ENCODE measurements at regions not wholly inside any gene's neighbourhood (a gene's known extent, or its start where the extent isn't known, plus 50 kb on each side); places are given as distances from the start of the nearest gene placed in this dataset.

DNA sequence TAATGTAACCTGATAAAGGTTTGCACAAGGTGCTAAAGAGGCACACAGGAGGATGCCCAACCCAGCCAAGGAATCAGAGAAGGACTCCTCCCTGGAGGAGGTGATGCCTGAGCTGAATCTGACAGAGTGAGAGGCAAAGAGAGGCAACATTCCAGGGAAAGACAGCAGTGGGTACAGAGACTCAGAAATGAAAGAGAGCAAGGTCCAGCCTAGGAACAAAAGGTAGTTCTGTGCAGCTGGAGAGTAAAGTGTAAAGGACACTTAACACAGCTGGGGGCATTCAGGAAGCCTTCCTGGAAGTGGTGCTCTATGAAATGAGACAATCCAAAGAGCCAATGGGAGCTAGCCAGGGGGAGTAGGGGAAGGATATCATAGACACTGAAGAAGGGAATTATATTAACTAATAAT is 181.0 kb upstream of the GLI2 start:
- no peak for DNase-seq

DNA sequence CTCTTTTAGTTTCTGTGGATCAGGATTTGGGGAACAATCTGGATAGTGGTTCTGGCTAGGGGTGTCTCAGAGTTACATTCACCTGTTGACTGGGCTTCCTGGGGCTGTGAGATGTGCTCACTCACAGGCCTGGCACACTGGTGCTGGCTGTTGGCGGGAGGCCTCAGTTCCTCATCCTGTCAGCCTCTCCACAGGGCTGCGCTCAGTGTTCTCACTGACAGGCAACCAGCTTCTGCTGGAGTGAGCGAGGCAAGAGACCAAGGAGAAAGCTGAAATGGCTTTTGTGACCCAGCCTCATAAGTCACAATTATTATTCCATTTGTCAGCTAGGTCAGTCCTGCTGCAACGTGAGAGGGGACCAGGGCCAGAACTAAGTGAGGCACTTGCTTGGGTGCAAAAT is 180.6 kb upstream of the GLI2 start:
- no peak for DNase-seq

DNA sequence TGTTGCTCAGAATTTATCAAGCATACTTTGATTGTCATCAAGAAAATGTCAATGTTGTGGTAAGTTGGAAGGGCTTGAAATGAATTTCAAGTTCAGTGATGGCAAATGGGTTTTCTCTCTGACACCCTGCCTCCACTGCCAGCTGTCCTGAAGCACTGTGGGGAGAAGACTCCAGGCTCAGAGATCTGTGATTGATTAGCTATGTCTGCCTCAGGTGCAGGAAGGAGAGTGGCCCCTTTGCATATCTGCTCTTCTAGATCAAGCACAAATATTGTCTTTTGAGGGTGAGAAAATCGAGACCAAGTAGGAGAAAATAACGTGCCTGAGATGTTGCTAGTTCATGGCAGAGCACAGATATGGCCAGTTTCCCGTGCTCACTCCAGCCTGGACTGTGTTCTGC is 178.8 kb upstream of the GLI2 start:
- DNase-seq: no peak

DNA sequence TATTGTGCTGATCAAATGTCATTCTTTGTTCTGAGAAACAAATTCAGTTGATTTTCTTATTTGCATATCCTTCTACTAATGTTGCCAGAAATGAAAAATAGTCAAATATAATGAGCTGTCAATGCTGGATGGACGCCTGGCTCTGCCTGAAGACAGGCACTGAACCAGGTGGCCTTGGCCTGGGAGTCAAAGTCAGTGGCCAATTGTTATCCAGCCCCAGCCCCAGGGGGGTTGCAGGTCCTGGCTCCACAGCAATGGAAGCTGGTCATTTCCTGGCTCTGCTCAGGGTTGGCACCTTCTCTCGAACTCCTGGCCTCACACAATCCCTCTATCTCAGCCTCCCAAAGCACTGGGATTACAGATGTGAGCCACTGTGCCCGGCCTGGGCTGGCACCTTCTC is 176.8 kb upstream of the GLI2 start:
- DNase-seq: no peak

DNA sequence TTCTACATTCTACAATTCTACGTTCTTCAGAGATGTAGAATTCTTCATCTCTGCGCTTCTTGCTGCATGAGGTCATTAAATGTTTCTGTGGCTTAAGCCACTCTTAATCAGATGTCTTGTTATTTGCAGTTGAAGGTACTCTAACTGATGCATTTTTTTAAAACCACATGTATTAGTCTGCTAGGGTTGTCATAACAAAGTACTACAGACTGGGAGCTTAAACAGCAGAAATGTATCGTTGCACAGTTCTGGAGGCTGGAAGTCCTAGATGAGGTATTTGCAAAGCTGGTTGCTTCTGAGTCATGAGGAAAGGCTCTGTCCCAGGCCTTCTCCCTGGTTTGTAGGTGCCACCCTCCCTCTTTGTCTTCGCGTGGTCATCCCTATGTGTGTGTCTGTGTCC is 176.3 kb upstream of the GLI2 start:
- DNase-seq: no peak

DNA sequence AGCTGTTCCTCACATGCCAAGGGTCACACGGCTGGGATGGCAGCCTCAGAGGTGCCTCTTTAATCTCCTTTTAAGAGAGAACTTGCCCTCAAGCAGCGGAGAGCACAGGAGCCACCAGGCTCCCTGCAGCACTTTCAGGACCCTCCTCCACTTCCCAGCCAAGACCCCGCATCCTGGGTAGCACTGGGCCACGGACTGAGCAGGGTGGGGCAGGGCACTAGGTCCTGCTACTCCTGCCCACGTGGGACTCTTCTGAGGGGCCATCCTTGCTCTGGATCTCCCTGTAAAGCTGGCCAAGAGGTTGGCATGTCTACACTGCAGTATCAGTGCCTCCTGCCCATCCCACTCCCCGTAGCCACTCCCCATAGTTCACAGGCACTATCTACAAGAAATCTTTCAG is 175.3 kb upstream of the GLI2 start:
- DNase-seq: no peak

DNA sequence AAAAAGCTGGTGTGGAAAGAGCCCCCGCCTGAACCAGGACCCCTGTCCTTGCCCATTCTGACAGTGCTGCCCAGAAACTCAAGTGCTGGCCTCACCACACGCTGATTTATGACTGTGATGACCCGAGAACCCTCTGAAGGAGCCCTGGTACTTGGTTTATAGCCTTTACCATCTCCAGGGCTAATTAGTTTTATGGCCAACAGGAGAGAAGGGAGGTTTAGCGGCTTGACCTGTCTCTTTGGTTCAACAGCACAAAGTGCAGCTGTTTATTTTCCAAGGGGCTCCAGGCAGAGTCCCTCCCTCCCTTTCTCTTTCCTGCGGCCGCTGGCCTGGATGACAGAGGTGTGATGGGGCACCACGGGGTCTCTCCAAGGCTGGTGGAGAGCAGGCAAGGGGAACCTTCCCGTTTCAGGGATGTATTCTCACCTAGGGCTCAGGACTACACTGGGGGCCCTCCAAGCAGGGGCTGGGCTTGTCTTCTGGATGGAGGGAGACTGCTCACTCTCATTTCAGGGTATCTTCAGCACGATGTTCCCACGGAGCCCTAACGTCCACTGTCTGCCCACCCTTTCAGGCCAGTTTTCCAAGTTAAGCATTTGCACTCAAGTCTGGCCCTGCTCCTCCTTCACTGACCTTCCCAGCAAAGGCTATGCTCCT is 174.2 kb upstream of the GLI2 start:
- no peak for DNase-seq

DNA sequence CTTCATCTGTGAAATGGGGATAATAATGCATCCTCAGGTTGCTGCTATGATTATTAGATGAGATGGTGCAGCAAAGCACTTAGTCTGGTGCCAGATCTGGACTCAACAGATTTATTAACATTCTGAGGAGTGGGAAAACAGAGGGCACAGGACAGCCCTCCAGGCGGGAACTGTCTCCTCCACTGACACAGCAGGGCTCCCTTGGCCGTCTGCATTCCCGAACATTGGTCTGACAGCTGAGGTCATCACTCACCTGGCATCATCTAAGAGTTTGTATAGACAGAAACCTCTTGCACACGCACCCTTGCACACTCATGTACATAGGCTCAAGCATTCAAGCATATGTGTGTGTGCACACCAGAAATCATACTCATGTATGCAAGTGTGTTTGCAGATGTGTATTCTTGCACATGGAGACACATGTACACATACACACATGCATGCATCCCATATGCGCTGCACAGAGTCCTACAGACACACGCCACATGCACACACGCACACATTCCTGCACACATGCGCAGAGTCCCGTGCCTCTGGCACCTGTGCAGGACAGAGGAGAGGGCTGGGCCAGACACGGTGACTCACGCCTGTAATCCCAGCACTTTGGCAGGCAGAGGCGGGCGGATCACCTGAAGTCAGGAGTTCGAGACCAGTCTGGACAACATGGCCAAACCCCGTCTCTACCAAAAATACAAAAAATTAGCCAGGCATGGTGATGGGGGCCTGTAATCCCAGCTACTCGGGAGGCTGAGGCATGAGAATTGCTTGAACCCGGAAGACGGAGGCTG is 173.3 kb upstream of the GLI2 start:
- no peak for DNase-seq

DNA sequence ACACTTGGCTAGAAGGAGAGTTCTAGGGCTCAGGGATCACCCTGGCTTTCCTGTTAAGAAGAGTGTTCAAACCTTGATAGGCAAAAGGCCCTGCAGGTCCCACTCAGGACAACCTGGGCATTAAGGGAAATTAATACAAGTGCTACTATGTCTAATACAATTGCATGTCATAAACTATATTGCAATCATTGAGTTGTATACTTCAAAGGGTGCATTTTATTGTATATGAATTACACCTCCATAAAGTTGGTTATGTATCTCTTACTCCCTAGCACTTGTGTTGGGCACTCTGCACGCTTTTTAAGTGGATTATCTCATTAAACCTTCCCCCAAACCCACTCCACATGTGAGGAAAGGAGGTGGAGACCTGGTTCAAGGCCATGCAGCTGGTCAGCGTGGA is 172.1 kb upstream of the GLI2 start:
- no peak for DNase-seq

DNA sequence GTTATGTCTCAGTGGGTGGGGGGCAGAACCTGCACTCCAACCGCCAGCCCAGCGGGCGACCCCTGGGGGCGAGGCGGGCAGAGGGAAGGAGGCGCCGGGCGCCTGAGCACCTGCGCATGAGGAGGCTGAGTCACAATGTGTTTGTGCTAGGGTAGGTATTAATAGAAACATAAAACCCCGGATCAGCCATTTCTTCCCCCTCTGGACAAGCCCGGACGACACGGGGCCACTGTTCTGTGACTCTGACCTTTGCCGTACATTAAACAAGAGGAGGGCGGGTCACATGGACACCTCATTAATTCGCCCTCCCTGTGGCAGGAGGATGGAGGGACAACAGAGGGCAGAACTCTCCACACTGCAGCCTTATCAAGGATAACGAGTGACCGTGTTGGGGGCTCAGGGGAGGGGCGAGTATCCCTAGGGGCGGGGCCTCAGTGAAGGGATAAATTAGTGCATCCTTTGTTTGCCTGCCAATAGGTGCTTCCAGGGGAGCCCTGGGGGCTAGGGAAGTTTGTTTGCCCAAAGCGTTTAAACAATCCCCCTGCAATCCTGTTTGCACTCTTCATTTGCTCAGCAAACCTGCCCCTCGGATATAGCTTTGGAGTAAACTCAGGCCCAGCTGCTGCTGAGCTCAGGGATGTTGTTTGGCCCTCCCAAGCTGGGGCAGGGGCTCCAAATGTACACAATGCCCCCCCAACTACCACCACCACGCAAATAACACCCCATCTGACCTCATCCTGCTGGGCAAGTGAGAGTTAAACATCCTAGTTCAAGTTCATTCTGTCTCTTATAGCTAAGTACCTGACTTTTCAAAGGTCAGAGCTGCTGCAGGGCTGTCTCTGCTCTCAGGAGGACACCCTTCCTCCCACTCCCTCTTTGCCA is 171.2 kb upstream of the GLI2 start:
- no peak for DNase-seq

DNA sequence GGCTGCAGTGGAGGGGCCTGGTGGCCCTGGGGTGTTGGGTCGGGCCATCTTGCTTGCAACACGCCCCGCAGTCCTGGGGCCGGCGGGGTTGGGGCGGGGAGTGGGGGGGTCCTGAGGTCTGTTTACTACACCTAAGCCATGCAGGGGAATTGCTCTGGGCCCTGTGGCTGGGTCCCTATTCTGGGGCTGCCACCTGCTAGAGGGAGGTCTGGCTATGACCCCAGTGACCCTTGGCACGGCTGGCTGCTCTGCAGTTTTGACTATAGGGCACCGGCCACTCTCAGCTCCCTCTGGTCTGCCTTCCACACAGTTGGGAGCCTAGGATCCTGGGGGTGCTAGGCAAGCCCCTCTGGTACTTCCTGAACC is 170.6 kb upstream of the GLI2 start:
- no peak for DNase-seq

DNA sequence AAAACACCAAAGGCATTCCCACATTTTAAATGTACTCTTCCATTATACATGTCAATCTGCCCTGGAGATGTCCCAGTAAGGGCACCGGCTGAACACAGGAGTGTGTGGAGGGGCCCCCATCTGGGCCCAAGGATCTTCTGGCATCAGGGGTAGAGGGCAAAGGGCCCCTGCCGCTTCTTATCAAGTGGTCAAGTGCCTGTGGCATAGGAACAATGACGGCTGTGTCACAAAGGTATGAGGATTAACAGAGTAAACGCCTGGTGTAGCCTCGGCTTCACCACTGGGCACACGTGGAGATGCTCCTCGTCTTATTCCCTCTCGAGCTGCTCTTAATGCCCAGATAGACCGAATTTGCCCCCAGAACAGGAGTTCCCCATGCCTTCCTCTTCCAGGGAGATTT is 169.7 kb upstream of the GLI2 start:
- DNase-seq: no peak

DNA sequence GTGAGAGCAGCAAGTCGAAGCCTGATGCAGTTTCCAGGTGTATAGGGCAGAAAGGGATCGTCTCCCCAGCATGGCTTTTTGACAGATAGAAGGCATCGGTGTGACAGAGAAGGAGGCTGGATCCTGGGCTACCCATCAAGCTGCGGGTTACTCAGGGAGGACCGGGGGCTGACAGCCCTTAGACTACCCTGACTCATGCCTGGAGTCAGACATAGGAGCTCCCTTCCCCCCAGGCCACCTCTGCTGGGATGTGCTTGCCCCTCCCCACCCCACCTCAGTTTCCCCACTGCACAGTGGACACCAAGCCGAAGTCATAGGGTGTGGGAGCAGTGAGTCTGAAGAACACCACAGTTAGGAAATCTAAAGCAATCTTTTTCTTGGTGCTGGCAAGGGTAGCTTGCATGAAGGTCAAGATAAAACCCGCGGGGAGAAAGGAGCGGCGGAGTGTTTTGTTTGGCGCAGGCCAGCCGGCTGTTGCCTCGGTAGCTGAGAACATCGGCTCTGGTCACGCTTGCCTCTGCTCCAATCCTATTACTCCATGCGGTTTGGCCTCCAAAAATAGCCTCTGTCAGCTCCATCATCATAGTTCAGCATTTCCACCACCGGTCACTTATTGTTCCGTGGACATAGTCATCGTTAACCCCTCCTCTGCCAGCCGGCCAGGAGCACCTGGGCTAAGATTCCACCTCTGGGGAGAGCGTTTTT is 169.2 kb upstream of the GLI2 start:
- DNase-seq: no peak

DNA sequence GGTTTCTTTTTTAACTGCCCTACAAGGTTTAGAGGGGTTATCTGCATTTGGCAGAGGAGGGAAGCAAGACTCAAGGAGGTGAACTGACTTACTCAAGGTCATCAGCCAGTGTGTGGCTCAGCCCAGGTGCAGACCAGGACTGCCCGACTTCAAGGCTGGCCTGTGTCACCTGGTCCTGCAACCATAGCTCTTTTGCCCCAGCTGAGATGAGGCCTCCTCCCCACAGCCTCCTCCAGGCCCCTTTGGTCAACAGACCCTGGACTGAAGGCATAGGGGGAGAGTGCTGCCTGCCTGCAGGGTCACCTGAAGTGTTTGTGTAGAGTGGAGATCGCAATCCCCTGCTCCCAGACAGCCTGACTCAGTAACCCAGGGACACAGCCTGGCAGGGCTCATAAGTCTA is 168.5 kb upstream of the GLI2 start:
- no peak for DNase-seq

DNA sequence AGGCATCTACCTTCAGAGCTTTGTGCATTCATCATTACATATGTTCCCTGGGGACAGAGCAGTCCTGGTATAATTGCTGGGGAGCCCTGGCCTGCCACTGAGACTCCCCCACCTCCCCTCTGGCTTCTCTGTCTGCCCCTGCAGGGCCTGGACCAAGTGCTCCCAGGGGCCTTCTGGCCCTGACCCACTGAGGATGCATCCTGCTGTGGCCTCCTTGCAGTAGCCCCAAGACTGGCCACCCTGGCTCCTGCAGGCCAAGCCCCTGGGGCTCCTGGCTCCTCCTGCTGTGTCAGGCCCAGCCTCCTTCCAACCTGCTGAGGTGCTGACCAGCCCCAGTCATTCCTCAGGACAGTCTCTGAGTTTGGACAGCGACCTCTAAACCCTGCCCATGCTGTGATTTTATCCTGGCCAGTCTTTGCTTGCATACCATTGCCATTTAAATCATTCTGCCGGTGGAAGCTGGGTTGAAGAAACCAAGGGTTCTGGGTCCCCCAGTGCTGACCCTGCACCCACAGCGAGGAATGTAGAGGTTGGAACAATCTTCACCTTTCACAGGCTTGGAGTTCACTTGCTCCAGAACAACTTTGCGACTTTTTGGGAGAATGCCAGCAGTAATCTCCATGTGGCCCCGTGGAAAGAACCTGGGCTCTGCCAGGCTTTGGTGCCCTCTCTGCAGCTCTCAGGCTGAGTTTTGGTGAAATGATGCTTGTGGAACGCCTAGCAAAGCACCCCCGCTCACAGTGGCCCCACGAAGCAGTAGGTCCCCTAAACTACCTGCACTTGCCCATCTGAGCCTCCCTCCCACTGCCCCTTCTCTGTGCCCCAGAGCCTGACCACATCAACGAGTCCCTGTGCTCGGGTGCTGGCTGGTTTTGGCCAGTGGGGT is 167.3 kb upstream of the GLI2 start:
- DNase-seq: no peak

DNA sequence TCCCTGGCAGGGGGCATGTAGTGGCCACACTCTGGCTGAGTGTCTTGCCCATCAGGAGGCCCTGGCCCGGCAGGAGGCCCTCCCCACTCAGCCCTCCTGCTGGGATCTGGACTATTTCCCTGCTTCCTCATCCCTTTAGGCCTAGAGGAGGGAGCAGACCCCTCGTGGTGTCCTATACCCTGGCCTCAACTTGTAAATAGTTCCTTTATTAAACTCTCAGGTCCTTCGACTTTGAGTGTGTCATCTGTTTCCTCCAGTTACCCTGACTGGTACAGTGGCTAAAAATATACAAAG is 166.7 kb upstream of the GLI2 start:
- DNase-seq: no peak

DNA sequence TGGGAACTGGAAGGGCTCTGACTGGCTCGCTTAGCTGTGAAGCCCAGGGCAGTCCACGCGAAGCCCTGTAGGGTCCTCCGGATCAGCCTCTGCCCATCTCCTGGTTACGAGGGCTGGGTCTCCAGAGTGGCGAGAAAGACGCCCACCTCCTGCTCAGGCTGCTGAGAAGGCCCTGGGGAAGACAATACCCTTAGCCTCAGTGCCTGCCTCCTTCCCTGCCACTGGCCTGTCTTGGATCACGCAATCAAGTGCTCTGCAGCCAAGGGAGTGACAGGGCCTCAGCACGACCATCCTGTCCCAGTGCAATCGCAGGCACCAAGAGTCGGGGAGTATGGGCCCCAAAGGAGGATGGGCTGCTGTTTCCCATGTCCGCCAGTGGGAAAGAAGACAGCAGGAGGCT is 165.7 kb upstream of the GLI2 start:
- no peak for DNase-seq

DNA sequence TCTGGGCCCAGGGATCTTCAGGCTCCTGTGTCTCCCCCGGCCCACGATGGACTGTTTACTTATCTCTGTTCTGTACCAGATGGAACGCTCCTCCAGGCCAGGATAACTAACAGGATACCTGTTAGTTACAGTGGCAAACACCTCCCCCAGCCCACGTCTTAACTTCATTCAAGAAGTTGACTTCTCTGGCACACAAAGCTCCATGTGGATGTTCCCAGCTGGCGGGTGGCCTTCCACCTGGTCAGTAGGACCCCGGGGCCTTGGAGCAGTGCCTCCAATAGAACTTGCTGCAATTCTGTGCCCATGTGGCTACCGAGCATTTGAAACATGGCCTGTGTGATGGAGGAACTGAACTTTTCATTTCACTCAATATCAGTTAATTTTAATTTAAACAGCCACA is 165.1 kb upstream of the GLI2 start:
- no peak for DNase-seq

DNA sequence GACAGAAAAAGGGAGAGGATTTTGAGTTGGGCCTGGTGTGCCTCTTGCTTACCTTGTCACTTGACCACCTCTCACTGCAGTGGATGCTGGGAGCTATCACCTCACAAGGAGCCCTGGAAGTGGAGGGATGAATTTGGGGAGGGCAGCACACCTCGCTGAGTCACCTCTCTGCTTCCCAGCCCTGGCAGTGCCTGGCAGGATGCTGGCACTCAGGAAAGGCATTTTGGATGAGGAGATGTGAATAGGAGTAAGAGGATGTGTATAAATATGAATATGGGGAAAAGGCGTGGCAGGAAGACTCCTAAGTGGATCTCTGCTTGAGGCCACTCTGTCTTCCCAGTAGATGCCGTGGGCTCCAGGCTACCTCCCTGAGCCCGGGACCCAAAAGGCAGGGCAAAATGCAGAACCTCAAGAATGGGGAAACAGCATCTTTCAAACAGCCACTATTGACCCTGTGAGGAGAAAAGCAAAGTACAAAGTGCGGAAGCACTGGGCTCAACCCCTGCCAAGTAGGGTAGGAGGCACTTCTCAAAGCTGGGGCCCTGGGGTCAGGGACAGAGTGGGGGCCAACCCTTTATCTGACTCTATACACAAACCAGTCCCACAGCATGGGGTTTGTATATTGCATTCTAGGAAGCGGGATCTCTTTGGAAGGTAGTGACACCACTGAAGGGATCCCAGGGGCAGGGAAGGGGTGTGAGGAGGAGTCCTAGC is 164.5 kb upstream of the GLI2 start:
- no peak for DNase-seq

DNA sequence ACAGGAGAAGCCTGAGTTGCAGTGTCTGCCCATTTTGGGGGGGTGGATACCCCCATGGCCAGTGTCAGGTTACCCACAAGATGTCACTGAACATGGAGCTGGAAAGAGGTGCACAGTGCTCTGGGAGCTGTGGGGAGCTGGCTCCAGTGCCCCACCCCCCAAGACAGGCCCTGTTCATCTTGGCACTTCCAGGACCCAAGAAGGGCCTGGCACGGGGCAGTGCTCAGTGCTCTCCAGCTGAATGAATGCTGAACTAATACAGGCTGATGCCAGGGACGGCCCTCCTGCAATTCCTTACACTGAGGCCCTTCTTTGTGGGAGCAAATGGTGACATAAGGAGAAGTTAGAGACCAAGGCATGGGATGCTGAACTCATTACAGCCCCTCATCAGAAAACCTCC is 163.4 kb upstream of the GLI2 start:
- no peak for DNase-seq

DNA sequence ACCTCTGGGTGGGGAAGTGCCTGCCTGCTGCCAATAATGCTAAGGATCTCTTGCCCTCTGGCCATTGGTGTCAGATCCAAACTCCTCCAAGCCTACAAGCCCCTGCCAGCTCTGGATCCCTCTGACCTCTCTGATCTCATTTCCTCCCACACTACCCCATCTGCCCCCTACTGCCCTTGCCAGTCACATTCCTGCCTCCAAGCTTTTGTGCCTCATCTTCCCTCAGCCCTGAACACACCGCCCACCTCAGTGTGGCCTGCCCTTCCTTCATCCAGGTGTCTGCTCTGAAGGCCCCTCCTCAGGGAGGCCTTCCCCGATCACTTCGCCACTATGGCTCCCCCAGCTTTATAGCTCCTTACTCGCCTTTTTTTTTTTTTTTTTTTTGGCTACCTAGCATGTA is 161.0 kb upstream of the GLI2 start:
- DNase-seq: no peak

DNA sequence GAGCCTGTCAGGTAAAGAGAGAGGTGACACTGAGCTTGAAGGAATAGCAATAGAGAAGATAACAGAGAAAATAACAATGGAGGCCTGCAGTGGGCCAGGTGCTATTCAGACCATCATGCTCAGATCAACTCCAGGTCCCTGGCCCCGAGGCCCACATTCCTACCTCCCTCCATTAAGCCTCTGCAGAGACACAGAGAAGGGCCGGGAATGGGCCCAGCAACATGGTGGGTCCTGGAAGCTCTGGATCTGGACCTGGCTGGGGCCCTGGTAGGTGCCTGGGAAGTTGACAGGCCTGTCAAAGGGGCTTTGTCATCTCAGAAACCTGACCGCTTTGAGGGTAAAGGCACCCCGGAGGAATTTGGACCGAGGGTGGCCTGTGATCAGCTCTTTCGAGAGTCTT is 159.7 kb upstream of the GLI2 start:
- no peak for DNase-seq
